H54 (cell line): ENCODE measurements at regions not wholly inside any gene's neighbourhood (a gene's known extent, or its start where the extent isn't known, plus 50 kb on each side); places are given as distances from the start of the nearest gene placed in this dataset.
A peak's percentile ranks its signal among the peaks of the same experiment; 100 is the strongest.

ENCODE experiments used
- DNase-seq: peaks from one replicate; pipeline ENCODE4 v3.0.0; 2011; ENCODE audit warnings: low spot score, mixed read lengths; ENCODE audit not compliant: insufficient read length
- FAIRE-seq: peaks from 3 replicates; lab custom pipeline; 2011; peaks lifted over from hg19 to GRCh38; lab: Jason Lieb, UNC
- POLR2A ChIP-seq: IDR thresholded peaks from 2 replicates; pipeline ENCODE4 v1.6.1; 2011; ENCODE audit warnings: low read depth, mild to moderate bottlenecking, low read length

DNA sequence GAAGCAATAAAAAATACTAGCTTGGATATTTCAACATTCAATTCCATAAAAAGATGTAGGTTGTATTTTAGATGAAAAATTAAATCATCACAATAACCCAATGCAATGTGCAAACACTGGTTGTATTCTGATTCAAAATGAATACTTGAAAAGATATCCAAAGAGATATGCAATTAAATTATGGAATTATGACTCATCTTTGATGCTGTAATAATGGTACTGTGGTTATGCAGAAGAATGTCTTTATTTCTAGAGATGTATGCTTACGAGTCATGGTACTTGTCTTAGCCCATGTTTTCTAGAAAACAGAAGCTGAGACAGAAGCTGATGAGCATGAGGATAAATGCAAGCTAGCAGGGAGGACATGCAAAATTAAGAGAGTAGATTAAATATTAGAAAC is 1941.4 kb upstream of the NUDT12 start:
- DNase-seq = peak; percentile 1
- TF ChIP-seq POLR2A = no peak
- FAIRE-seq = no peak

- no peak for TF ChIP-seq POLR2A
- no peak for FAIRE-seq
- no peak for DNase-seq
Observed at GRCh38 chr5:105501315-105501714, 1938.7 kb upstream of the NUDT12 start.

DNA sequence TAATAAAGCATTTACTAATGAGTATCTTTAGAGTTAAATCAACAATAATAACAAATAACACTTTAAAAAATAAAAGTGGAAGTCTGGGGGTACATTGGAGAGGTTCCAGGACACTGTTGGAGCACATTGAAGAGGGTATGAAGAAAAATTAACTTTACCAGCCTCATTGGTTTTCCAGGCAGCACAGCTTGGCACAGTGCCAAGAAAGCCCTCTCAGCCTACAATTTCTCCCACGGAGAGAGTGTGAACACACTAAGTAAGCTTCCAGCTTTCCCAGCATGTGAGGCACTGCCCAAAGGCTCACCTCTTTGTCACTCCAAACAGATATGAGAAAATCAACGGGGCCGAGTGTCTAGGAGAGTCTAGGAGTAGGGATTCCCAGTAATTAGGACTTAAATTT is 1912.8 kb upstream of the NUDT12 start:
- no peak for FAIRE-seq
- no peak for DNase-seq
- no peak for TF ChIP-seq POLR2A

DNA sequence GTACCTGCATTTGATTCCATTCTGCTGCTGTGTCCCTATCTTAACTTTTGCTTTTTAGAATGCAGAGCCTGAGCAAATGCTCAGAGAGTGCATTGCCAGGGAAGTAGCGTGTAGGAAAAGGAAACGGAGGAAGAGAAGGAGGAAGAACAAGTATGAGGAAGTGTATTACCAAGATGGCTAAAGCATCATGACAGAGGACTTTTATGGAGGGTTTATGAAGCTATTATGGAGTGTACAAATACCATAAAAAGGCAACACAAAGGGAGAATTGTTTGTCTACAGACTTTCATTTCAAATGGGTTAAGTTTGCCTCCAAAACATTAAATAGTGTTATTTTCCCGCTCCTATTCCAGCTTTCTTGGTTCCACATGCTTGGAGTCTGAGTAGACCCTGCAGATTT is 1899.8 kb upstream of the NUDT12 start:
- no peak for TF ChIP-seq POLR2A
- no peak for FAIRE-seq

GRCh38 chr5:105460721-105461120 is 1898.1 kb upstream of the NUDT12 start:
- FAIRE-seq = no peak
- TF ChIP-seq POLR2A = no peak

More for the DNA sequence above, 1899.8 kb upstream of the NUDT12 start:
- no peak for DNase-seq

DNA sequence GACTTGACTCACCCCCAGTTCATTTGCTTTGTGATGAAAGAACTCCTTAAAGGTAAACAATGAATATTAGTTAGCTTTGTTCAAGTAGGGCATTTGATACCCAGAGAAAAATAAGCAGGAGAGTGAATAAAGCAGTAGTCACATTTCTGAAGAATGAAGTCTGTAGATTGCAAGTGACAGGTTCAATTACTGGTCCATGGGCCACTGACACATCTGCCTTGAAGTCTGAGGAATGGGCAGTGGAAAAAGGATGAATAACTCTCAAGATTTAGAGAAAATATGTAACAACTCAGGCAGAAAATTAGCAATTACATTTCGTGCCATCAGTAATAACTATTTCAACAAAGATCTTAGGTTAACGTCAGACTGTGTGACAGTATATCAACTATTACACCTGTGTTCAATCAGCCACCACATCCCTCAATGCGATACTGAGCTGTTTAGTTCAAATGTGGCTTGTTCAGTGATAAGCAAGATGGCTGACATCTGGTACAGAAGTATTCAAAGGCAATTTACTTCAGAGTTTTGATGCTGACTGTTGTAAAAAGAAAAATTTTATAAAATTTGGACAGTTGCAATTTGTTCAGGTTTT is 1890.7 kb upstream of the NUDT12 start:
- FAIRE-seq = no peak
- no peak for TF ChIP-seq POLR2A
- no peak for DNase-seq

More at GRCh38 chr5:105460721-105461120, 1898.1 kb upstream of the NUDT12 start:
- no peak for DNase-seq

DNA sequence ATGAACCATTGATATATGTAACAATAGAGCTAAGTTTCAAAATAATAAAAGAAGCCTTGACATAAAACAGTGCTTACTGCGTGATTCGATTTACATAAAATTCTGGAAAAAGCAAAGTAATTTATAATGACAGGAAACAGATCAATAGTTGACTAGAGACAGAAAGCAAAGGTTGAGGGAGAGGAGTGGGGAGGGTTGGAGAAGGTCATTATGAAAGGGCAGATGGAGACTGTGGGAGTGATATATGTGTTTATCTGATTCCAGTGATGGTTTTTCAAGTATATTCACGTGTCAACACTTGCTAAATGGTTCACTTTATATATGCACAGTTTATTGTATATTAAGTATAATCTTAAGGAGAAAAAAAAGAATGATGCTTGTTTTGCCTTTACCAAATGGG is 1885.7 kb upstream of the NUDT12 start:
- TF ChIP-seq POLR2A = no peak
- FAIRE-seq (no peak), DNase-seq (no peak)

GRCh38 chr5:105430516-105430915 is 1867.9 kb upstream of the NUDT12 start:
- DNase-seq (no peak), FAIRE-seq (no peak)
- no peak for TF ChIP-seq POLR2A

GRCh38 chr5:105428451-105429380 is 1866.1 kb upstream of the NUDT12 start:
- DNase-seq (no peak), FAIRE-seq (peak; percentile 11)
- no peak for TF ChIP-seq POLR2A

GRCh38 chr5:105414067-105414466 is 1851.5 kb upstream of the NUDT12 start:
- TF ChIP-seq POLR2A = no peak
- FAIRE-seq (no peak), DNase-seq (no peak)

- FAIRE-seq = no peak
Observed at GRCh38 chr5:105413406-105413990, 1850.9 kb upstream of the NUDT12 start.

GRCh38 chr5:105409695-105410094 is 1847.1 kb upstream of the NUDT12 start:
- DNase-seq (no peak), FAIRE-seq (no peak)
- TF ChIP-seq POLR2A = no peak

More at GRCh38 chr5:105413406-105413990, 1850.9 kb upstream of the NUDT12 start:
- no peak for DNase-seq
- no peak for TF ChIP-seq POLR2A

- TF ChIP-seq POLR2A = no peak
- DNase-seq (no peak), FAIRE-seq (no peak)
Observed at GRCh38 chr5:105407200-105407599, 1844.6 kb upstream of the NUDT12 start.

- DNase-seq (no peak), FAIRE-seq (no peak)
- no peak for TF ChIP-seq POLR2A
Observed at GRCh38 chr5:105397749-105398148, 1835.2 kb upstream of the NUDT12 start.
